ENCODE measurements at regions not wholly inside any gene's neighbourhood (a gene's known extent, or its start where the extent isn't known, plus 50 kb on each side); places are given as distances from the start of the nearest gene placed in this dataset.
"Not testable (repeated sequence)": the region's sequence is repeated elsewhere in the genome, so short reads cannot be mapped to it uniquely, and the experiment has no call there.

DNA sequence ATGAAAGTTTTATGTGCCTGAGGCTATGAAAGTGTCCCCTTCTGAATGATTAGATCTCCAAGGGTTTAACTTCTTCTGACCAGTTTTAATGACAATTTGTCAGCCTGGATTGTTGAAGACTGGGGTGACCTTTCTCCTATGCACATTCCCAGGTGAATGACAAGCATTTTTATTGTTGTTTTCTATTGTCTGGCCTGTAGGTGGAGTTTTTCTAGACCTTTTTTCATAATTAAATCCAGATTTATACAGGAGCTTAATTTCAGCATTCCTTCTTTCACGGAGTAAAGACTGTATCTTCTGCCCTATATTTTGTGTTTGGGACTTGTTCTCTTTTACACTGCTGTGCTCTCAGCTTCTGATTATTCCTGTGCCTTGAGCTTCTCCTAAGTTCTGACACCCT is 125.0 kb upstream of the FAR2 start:
- TF ChIP-seq, protein P1, sequence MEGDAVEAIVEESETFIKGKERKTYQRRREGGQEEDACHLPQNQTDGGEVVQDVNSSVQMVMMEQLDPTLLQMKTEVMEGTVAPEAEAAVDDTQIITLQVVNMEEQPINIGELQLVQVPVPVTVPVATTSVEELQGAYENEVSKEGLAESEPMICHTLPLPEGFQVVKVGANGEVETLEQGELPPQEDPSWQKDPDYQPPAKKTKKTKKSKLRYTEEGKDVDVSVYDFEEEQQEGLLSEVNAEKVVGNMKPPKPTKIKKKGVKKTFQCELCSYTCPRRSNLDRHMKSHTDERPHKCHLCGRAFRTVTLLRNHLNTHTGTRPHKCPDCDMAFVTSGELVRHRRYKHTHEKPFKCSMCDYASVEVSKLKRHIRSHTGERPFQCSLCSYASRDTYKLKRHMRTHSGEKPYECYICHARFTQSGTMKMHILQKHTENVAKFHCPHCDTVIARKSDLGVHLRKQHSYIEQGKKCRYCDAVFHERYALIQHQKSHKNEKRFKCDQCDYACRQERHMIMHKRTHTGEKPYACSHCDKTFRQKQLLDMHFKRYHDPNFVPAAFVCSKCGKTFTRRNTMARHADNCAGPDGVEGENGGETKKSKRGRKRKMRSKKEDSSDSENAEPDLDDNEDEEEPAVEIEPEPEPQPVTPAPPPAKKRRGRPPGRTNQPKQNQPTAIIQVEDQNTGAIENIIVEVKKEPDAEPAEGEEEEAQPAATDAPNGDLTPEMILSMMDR (IDR thresholded peaks at IDR 0.05; ENCODE audit: control insufficient read depth, insufficient read depth, low read depth, low read length, missing control alignments): no peak
- no peak overlapping the region for H3K4me3 ChIP-seq (ENCODE audit: control insufficient read depth, low read depth, low read length)
- DNase-seq (ENCODE audit: low read depth): no peak

- no peak overlapping the region for H3K4me3 ChIP-seq (ENCODE audit: control insufficient read depth, low read depth, low read length)
- TF ChIP-seq, protein P1 (IDR thresholded peaks at IDR 0.05; ENCODE audit: control insufficient read depth, insufficient read depth, low read depth, low read length, missing control alignments): no peak
- DNase-seq (ENCODE audit: low read depth): no peak
Observed at GRCh38 chr12:29025937-29026336, 123.1 kb upstream of the FAR2 start.

DNA sequence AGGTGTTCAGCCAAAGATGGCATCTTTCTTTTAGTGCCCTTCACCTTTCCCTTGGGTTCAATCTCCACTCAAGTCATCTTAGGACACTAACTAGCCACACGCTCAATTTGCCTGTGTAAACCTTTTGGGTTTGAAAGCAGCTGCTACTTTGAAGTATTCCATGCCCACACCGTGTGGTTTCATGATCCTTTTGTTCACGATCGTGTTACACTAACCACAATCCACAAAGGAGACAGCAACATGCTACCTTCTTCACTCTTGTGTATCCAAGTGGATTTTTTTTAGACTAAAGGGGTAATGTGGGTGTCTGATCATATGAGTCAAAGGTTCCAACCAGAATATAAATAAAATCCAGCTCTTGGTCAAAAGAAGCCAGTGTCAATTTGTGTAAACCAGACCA is 122.7 kb upstream of the FAR2 start:
- DNase-seq (ENCODE audit: low read depth): no peak

DNA sequence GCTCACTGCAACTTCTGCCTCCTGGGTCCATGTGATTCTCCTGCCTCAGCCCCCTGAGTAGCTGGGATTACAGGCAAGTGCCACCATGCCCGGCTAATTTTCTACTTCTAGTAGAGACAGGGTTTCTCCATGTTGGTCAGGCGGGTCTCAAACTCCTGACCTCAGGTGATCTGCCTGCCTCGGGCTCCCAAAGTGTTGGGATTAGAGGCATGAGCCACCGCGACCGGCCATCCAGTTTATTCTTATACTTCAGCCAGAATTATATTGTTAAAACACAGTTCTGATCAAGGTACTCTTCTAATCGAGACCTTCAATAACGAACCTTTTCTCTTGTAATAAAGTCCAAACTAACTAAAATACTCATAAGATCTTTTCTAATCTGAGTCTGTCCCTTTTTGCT is 119.6 kb upstream of the FAR2 start:
- not testable (repeated sequence) for DNase-seq (ENCODE audit: low read depth); H3K4me3 ChIP-seq (ENCODE audit: control insufficient read depth, low read depth, low read length)

More for the DNA sequence above, 122.7 kb upstream of the FAR2 start:
- TF ChIP-seq, protein P1 (IDR thresholded peaks at IDR 0.05; ENCODE audit: control insufficient read depth, insufficient read depth, low read depth, low read length, missing control alignments): no peak
- H3K4me3 ChIP-seq (ENCODE audit: control insufficient read depth, low read depth, low read length): no peak overlapping the region

DNA sequence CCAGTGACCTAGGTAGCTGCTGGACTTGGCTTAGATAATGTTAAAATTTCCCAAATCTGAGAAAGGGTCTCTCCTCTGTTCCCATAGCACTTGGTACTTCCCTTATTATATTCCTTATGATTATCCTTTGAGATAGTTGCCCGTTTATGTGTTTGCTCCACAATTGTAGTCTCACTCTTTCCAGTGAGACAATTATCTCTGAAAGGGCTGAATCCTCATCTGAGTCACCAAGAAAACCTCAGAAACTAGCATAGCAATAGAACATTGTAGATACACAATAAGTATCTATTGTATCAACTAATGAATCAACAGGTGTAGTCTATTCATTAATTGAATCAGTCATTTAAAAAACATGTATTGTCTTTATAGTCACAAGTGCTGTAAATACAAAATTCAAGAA is 119.1 kb upstream of the FAR2 start:
- no peak for DNase-seq (ENCODE audit: low read depth)
- TF ChIP-seq, protein P1 (IDR thresholded peaks at IDR 0.05; ENCODE audit: control insufficient read depth, insufficient read depth, low read depth, low read length, missing control alignments): no peak
- H3K4me3 ChIP-seq (ENCODE audit: control insufficient read depth, low read depth, low read length): no peak overlapping the region

GRCh38 chr12:29032446-29032845 is 116.6 kb upstream of the FAR2 start:
- no peak for DNase-seq (ENCODE audit: low read depth)
- TF ChIP-seq, protein P1 (IDR thresholded peaks at IDR 0.05; ENCODE audit: control insufficient read depth, insufficient read depth, low read depth, low read length, missing control alignments): no peak
- H3K4me3 ChIP-seq (ENCODE audit: control insufficient read depth, low read depth, low read length): no peak overlapping the region

- H3K4me3 ChIP-seq (ENCODE audit: control insufficient read depth, low read depth, low read length): no peak overlapping the region
- TF ChIP-seq, protein P1 (IDR thresholded peaks at IDR 0.05; ENCODE audit: control insufficient read depth, insufficient read depth, low read depth, low read length, missing control alignments): no peak
- no peak for DNase-seq (ENCODE audit: low read depth)
Observed at GRCh38 chr12:29033519-29033918, 115.6 kb upstream of the FAR2 start.

Data from AG09309 (cell line).